Muscle layer of colon (tissue), 2 donors: ENCODE measurements at regions not wholly inside any gene's neighbourhood (a gene's known extent, or its start where the extent isn't known, plus 50 kb on each side); places are given as distances from the start of the nearest gene placed in this dataset.

ENCODE experiments used
- H3K27ac ChIP-seq: one replicate; pipeline ENCODE4 v1.7.0; 2013; ENCODE audit warnings: low read depth, mild to moderate bottlenecking, low read length, moderate library complexity
- H3K27me3 ChIP-seq, 2 donors: one replicate each; pipeline ENCODE4 v1.7.0; 2013; ENCODE audit warnings: low read length in 2 of 2, mild to moderate bottlenecking in 2 of 2; ENCODE audit not compliant: insufficient read depth in 2 of 2, control insufficient read depth in 1 of 2
- H3K36me3 ChIP-seq: one replicate; pipeline ENCODE4 v1.7.0; 2013; ENCODE audit warnings: mild to moderate bottlenecking, low read length; ENCODE audit not compliant: insufficient read depth
- H3K4me1 ChIP-seq: one replicate; pipeline ENCODE4 v1.7.0; 2013; ENCODE audit warnings: mild to moderate bottlenecking, low read length; ENCODE audit not compliant: insufficient read depth
- H3K4me3 ChIP-seq, 2 donors: one replicate each; pipeline ENCODE4 v1.7.0; 2013; ENCODE audit warnings: low read length in 2 of 2, low read depth in 1 of 2, mild to moderate bottlenecking in 1 of 2, moderate library complexity in 1 of 2
- H3K9ac ChIP-seq: one replicate; pipeline ENCODE4 v1.7.0; 2013; ENCODE audit warnings: low read length
- H3K9me3 ChIP-seq: one replicate; pipeline ENCODE4 v1.7.0; 2013; ENCODE audit warnings: mild to moderate bottlenecking, low read length
- donor health status: abdominal sarcoma.
- donor health status: Adenocarcinoma of cecum.

DNA sequence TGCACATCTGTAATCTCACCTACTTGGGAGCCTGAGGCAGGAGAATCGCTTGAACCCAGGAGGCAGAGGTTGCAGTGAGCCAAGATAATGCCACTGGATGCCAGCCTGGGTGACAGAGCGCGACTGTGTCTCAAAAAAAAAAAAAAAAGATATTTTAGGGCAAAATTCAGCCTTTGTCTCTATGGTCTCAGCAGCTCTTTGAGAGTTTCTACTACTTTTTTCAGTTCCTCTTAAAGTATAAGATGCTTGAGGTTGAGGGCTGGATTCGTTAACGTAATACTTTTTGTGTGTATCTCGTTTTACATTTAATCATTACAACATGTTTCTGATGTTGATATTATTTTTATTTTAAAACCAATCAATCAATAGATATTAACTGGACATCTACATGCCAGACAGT is 381.2 kb upstream of the TBL1XR1 start:
- Histone ChIP-seq H3K9me3 (no peaks in the 10 kb centered on the region), H3K9ac (no peak overlapping the region), H3K36me3 (no peaks in the 10 kb centered on the region), H3K27me3 (no peaks in the 10 kb centered on the region), H3K4me1 (peaks cover 18% of the 10 kb centered on the region), H3K27ac (no peak overlapping the region), H3K4me3 (no peak overlapping the region)

DNA sequence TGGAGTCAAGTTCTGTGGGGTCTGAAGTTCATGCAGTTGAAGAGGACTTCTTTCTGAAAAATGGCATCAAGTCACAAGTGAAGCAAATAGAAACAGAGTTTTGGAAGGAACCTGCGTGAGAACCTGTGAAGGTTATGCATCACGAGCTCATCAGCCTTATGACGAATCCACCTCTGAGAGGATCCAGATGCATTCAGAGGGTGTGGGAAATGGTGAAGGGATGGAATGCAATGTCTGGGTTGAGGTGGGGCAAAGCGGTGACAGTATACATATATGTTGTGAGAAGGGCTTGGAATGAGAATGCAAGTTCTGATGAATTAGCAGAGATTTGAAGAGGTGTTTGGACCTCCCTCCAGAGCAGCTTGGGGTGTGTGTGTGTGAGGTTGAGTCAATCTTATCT is 382.1 kb upstream of the TBL1XR1 start:
- Histone ChIP-seq H3K36me3 (no peaks in the 10 kb centered on the region), H3K27me3 (no peaks in the 10 kb centered on the region), H3K4me1 (peaks cover 9% of the 10 kb centered on the region), H3K9me3 (no peaks in the 10 kb centered on the region), H3K27ac (no peak overlapping the region), H3K4me3 (no peak overlapping the region), H3K9ac (no peak overlapping the region)

- H3K36me3 ChIP-seq: no peaks in the 10 kb centered on the region
- H3K27me3 ChIP-seq: no peaks in the 10 kb centered on the region
- H3K27ac ChIP-seq: no peak overlapping the region
- H3K9ac ChIP-seq: no peak overlapping the region
- H3K4me1 ChIP-seq: peaks cover 5% of the 10 kb centered on the region
- H3K9me3 ChIP-seq: no peaks in the 10 kb centered on the region
- no peak overlapping the region for H3K4me3 ChIP-seq
Measured at GRCh38 chr3:177580437-177580836, 383.2 kb upstream of the TBL1XR1 start.

DNA sequence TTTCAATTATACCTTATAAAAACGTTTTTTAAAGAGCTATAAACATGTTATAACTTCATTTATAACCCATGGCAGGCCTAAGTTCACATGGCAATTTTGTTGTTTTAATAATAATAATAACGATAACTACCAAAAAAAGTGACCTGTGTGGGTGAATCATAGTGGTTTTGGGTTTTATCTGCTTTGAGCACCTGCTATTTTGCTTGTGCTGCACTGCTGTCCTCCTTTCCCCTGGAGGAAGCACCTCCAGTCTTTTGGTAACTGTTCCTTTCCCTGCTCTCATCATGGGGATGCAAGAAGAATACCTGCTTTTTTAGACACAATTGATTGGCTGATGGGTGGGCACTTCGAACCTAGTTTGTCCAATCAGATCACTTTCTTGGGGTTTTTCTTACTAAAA is 388.0 kb upstream of the TBL1XR1 start:
- Histone ChIP-seq H3K27me3 (no peaks in the 10 kb centered on the region), H3K36me3 (no peaks in the 10 kb centered on the region), H3K4me3 (no peak overlapping the region), H3K4me1 (no peaks in the 10 kb centered on the region), H3K9me3 (no peaks in the 10 kb centered on the region), H3K27ac (no peak overlapping the region), H3K9ac (no peak overlapping the region)

DNA sequence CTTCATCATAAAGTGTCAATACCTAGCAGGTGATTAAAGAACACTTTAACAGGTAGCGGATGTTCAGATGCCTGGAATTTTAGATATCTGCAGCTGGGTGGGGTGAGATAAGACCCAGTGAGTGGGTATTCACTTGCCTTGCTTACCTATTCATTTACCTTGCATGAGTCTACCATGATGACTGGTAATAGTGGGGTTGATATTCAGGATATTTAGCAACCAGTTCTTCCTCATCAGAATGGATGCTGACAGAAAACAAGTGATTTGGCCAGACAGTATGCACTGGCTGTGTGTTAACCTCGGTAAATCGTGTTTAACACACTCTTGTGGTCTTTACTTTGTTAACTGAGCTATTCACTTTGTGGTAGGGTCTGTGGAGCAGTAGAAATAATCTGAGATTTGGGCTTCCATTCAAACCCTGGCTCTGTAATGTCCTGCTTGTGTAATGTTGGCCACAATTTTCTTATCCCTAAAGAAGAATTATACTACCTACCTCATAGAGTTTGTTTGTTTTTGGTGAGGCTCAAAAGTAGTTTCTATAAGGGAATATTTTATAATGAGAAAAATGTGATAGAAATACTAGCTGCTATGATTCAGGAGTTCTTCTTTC is 391.9 kb upstream of the TBL1XR1 start:
- no peaks in the 10 kb centered on the region for H3K9me3 ChIP-seq
- H3K9ac ChIP-seq: no peak overlapping the region
- H3K27ac ChIP-seq: no peak overlapping the region
- peaks cover 6% of the 10 kb centered on the region for H3K4me1 ChIP-seq
- H3K36me3 ChIP-seq: no peaks in the 10 kb centered on the region
- H3K27me3 ChIP-seq: no peaks in the 10 kb centered on the region
- H3K4me3 ChIP-seq: no peak overlapping the region

DNA sequence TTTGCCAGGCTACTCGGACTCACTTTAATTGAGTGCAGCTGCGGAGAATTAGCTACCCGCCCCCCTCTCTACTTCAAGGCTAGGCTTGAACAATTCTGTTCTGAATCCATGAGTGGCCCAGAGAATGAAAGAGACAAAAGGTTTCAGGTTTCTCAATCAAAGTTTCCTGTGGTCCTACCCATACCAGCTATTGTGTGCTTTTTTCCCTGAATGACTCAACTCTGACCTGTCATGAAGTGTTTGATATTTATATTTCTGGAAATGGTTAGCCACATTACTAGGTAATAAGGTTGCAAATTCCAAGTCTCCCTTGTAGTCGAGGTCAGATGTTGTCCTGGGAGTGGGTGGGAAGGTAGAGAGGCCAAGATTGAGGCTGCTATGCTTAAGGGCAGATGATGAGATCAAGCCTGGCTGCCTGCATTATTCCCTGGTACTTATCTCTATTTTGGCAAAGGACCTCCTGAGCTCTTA is 392.7 kb upstream of the TBL1XR1 start:
- H3K9me3 ChIP-seq: no peaks in the 10 kb centered on the region
- no peaks in the 10 kb centered on the region for H3K36me3 ChIP-seq
- peaks cover 6% of the 10 kb centered on the region for H3K4me1 ChIP-seq
- no peak overlapping the region for H3K9ac ChIP-seq
- no peak overlapping the region for H3K4me3 ChIP-seq
- H3K27me3 ChIP-seq: no peaks in the 10 kb centered on the region
- no peak overlapping the region for H3K27ac ChIP-seq

GRCh38 chr3:177590826-177591225 is 393.5 kb upstream of the TBL1XR1 start:
- Histone ChIP-seq H3K4me1 (peaks cover 11% of the 10 kb centered on the region), H3K36me3 (no peaks in the 10 kb centered on the region), H3K9me3 (no peaks in the 10 kb centered on the region), H3K27ac (no peak overlapping the region), H3K27me3 (no peaks in the 10 kb centered on the region), H3K9ac (no peak overlapping the region), H3K4me3 (no peak overlapping the region)

DNA sequence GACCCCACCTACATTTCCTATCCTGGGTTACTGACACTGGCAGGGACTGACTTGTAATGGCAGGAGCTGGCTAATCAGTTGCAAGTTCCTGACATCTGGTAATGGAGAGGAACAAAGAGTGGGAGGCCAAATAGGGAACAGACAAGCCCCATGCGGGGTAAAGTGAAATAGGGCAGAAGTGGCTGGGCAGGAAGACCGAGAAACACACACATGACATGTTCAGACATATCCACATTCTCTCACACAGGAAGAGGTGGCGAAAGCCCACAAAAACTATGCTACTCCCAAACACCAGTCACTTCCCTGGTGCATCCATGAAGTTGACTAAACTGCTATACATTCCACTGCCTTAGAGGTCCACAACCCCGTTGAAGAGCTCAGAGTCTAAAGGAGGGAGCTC is 394.1 kb upstream of the TBL1XR1 start:
- Histone ChIP-seq H3K27ac (no peak overlapping the region), H3K9ac (no peak overlapping the region), H3K9me3 (no peaks in the 10 kb centered on the region), H3K27me3 (no peaks in the 10 kb centered on the region), H3K4me1 (peaks cover 16% of the 10 kb centered on the region), H3K4me3 (no peak overlapping the region), H3K36me3 (no peaks in the 10 kb centered on the region)

DNA sequence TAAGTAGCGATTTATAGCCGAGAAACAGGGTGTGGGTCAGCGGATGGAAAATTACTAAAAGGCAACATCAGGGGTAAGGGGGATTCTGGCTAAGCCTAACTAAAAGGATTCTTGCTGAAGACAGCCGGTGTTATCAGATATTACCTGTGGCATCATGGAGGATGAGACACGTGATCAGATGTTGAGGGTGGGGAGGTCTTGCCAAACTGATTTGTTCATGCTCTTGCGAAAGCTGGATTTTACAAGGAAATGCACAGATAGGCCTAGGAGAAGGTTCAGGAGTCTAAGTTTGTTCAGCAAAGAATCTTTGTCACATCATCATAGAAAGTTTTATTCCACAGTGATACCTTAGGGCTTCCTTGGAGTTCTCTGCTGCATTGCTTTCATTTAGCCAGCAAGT is 396.8 kb upstream of the TBL1XR1 start:
- Histone ChIP-seq H3K9ac (no peak overlapping the region), H3K27ac (no peak overlapping the region), H3K27me3 (no peaks in the 10 kb centered on the region), H3K4me1 (peaks cover 43% of the 10 kb centered on the region), H3K36me3 (no peaks in the 10 kb centered on the region), H3K9me3 (no peaks in the 10 kb centered on the region), H3K4me3 (no peak overlapping the region)

DNA sequence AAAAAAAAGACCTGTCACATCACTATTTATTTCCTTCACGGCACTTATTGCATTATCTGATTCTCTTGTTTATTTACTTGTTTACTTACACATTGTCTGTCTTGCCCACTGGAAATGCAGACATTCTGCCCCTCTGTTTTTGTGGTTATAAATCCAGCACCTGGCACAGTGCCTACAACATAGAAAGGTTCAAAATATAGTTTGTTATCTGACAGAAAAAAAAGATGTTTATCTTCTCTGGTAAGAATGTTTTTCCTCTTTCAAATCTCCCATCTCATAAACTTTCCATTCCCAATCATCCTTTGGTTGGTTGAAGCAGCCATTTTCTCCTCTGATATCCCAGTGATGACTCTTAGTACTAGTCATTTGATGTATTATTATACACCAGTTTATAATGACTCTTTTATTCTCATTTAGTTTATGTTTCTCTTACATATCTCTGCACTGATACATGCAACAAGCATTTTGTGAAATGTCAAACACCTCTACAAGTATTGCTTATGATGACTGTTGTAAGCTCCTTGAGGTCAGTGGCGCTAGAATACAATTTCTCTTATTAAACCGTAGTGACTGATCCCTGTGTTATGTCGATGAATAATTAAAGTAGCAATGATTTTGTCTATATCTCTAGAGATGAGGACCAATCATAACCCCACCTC is 398.4 kb upstream of the TBL1XR1 start:
- no peaks in the 10 kb centered on the region for H3K27me3 ChIP-seq
- peaks cover 57% of the 10 kb centered on the region for H3K4me1 ChIP-seq
- H3K9me3 ChIP-seq: no peaks in the 10 kb centered on the region
- peak overlapping the region; percentile 61 for H3K27ac ChIP-seq
- H3K36me3 ChIP-seq: no peaks in the 10 kb centered on the region
- H3K9ac ChIP-seq: no peak overlapping the region
- H3K4me3 ChIP-seq: no peak overlapping the region

GRCh38 chr3:177596248-177596815 is 399.1 kb upstream of the TBL1XR1 start:
- no peak overlapping the region for H3K9ac ChIP-seq
- peaks cover 58% of the 10 kb centered on the region for H3K4me1 ChIP-seq
- H3K27ac ChIP-seq: peak overlapping the region; percentile 61
- no peak overlapping the region for H3K4me3 ChIP-seq
- no peaks in the 10 kb centered on the region for H3K36me3 ChIP-seq
- no peaks in the 10 kb centered on the region for H3K27me3 ChIP-seq
- H3K9me3 ChIP-seq: no peaks in the 10 kb centered on the region
